HG03066 (cell line): ENCODE measurements at regions not wholly inside any gene's neighbourhood (a gene's known extent, or its start where the extent isn't known, plus 50 kb on each side); places are given as distances from the start of the nearest gene placed in this dataset.
A peak's percentile ranks its signal among the peaks of the same experiment; 100 is the strongest.
"Not testable (repeated sequence)": the region's sequence is repeated elsewhere in the genome, so short reads cannot be mapped to it uniquely, and the experiment has no call there.

Source experiments
- ATAC-seq: cut with Tn5 transposase; IDR thresholded peaks from one replicate; pipeline ENCODE4 v1.9.1; 2021; ENCODE audit warnings: low read depth; ENCODE audit not compliant: unreplicated experiment

- ATAC-seq, result no peak
Observed at GRCh38 chr4:161329852-161330251, 833.9 kb downstream of the FSTL5 start.

GRCh38 chr4:161321706-161322105 is 842.1 kb downstream of the FSTL5 start:
- ATAC-seq, result no peak

DNA sequence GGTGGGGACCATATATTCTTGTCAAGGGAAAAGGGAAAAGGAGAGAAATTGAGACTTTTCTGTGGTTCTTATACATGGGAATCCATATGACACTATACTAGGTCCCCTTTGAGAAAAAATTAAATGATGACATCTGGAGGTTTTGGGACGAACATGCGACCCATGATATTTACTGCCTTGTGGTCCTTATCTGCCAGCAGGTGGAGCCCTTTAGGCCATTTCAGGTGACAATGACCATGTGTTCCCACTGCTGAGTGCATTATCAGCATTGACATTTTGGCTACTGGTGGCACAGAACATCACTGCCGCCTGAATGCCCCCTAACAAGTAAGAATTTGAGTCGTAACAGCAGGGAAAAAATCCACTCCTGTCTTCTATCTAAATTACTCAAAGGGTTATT is 843.4 kb downstream of the FSTL5 start:
- peak; percentile 63 for ATAC-seq

DNA sequence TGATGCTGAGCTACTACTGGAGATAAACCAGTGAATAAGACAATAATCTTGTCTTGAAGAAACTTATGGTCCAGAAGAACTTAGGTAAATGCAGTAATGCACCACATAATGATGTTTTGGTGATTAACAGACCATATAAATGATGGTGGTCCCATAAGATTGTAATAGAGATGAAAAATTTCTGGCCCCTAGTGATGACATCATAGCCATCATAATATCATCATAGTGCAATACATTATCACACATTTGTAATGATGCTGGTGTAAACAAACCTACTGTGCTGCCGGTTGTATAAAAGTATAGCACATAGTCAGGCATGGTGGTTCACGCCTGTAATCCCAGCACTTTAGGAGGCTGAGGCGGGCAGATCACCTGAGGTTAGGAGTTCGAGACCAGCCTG is 846.8 kb downstream of the FSTL5 start:
- no peak for ATAC-seq

GRCh38 chr4:161314371-161314770 is 849.4 kb downstream of the FSTL5 start:
- no peak for ATAC-seq

DNA sequence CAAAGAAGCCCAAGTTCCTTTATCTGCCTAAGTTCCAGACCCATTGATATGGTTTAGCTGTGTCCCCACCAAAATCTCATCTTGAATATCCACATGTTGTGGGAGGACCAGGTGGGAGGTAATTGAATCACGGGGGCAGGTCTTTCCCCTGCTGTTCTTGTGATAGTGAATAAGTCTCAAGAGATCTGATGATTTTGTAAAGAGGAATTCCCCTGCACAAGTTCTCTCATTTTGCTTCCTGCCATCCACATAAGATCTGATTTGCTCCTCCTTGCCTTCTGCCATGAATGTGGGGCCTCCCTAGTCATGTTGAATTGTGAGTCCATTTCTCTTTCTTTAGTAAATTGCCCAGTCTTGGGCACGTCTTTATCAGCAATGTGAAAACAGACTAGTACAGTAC is 860.2 kb downstream of the FSTL5 start:
- no peak for ATAC-seq

GRCh38 chr4:161291222-161291621 is 872.6 kb downstream of the FSTL5 start:
- no peak for ATAC-seq

DNA sequence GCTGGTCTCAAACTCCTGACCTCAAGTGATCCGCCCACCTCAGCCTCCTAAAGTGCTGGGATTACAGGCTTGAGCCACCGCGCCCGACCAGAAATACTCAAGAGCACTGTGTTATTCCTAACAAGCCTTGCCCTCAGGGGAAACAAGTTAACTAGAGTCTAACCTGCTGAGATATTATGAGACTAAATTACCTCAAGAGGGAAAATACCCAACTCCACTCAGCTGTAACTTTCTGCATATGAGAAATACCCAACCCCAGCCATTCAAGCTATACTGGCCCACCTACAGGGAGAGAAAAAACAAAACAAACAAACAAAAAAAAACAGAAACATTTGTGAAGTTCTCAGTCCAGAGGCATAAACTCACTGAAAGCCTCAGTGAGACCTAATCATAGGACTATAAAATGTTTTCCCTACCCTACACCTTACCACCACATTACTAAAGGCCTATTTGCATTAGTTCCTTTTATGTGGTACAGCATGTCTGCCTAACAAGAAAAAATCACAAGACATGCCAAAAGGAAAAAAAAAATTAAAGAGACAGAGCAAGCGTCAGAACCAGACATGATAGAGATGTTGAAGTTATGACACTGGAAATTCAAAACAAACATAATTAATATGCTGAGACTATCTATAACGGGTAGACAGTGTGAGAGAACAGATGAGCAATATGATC is 876.0 kb downstream of the FSTL5 start:
- ATAC-seq, result no peak

DNA sequence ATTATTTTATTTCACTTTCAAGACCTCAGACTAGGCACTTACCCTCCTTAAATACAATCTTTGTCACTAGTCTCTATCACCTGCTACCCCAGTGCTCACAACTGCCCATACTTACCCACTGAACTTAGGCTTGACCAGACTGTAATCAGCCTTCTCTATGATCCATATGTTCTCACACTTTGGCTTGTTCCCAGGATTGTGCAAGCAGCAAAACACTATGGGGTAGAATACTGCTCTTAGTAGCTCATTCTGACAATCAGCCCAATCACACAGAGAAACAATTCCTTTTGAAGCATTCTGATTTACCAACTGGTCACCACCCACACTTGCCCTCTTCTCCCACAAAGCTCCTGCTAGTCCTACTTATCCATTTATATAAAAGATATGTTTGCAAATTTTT is 878.3 kb downstream of the FSTL5 start:
- ATAC-seq, result no peak

DNA sequence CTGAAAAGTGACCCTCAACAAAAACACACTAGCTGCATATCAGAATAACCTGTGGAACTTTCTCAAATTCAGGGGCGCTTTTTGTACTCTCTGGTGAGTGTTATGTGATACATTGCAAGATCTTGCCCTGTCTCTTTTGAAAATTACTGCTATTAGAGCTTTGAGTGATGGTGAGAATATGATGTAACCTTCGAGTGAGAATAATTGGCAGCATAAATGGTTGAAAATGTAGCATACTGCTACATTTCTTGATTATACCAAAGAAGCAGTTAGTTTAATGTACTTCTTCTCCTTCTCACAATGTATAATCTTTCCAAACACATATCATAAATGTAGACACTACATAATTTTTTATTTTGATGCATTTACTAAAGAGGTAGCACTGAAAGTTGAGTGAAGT is 882.9 kb downstream of the FSTL5 start:
- ATAC-seq, result no peak

GRCh38 chr4:161279095-161279494 is 884.7 kb downstream of the FSTL5 start:
- no peak for ATAC-seq

GRCh38 chr4:161277150-161277787 is 886.5 kb downstream of the FSTL5 start:
- ATAC-seq, result not testable (repeated sequence)

DNA sequence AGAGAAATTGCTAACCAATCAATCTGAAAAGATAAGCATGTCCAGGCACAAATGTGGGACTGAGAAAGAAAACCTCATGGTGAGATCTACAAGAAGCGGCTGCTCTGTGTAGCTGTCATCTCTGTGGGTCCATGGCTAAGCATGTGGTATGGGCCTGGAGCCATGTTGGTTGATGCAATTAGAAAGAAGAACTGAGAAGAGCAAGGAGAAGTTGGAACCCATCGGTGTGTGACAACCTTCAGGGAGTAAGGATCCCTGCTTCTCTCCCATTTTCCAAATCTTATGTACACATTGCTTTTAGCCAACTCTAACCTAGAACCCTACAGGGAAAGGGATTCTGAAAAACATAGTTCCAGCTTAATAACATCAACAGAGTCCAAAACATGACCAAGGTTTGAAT is 890.2 kb downstream of the FSTL5 start:
- ATAC-seq, result no peak

DNA sequence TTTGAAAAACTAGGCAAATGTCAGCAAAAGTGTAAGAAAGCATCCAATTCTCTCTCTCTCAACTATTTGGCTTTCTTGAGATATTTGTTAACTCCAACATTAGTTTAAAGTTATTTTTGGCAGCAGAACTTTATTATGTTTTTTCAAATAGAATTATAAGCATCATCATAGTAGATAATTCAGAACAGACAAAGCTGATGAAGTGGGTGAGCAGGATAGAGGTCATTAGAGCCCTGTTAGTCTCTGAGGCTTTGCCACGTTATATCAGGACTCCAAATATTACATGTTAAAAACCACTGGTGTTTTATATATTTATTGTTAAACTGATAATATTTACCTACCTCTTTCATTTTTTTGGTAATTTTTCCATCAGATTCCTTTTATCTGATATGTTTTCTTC is 903.0 kb downstream of the FSTL5 start:
- ATAC-seq, result no peak

GRCh38 chr4:161256716-161257115 is 907.1 kb downstream of the FSTL5 start:
- no peak for ATAC-seq

GRCh38 chr4:161256172-161256571 is 907.6 kb downstream of the FSTL5 start:
- no peak for ATAC-seq

GRCh38 chr4:161254375-161254774 is 909.4 kb downstream of the FSTL5 start:
- no peak for ATAC-seq

- peak; percentile 70 for ATAC-seq
Observed at GRCh38 chr4:161252520-161253141, 911.2 kb downstream of the FSTL5 start.

GRCh38 chr4:161249779-161250440 is 913.9 kb downstream of the FSTL5 start:
- no peak for ATAC-seq

DNA sequence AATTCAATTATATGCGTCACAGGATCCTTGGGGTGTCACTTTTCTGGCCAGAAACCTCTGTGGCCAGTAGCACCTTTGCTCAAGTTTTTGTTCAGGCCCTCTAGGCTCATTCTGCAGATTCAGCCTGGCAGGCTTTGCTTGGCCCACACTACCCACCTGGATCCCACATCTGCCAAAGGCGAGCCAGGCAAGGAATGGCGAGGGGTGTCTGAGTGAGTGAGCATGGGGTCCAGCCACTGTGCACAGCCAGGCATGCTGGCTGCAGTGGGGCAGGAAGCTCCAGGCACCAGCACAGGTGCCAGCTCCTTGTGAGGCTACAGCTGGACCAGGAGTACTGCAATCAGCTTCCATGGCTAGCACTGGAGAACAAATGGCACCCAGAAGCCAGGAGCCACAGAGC is 914.9 kb downstream of the FSTL5 start:
- no peak for ATAC-seq

DNA sequence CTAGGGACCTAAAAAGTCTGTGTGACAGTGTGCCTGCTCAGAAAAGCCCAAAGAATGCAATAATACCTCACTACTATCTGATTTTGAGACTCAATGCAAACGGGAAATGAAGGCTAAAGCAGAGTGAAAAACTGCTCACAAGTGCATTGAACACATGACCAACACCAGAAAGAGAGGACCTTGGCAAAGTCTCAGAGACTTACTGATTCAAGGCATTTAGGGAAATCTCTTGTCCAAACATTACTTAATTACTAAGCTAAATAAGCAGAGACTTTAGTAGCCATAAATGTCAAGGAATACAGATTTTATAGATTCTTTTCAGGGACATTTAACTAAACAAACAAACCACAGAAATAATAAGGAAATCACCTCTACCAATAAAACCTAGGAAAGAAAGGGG is 916.0 kb downstream of the FSTL5 start:
- no peak for ATAC-seq

- ATAC-seq, result no peak
Observed at GRCh38 chr4:161238033-161238432, 925.8 kb downstream of the FSTL5 start.
